Breast epithelium (tissue), 3 donors: ENCODE measurements at regions not wholly inside any gene's neighbourhood (a gene's known extent, or its start where the extent isn't known, plus 50 kb on each side); places are given as distances from the start of the nearest gene placed in this dataset.

Source experiments
- POLR2A ChIP-seq: fragments of 450-650 bp; IDR thresholded peaks from one replicate; pipeline ENCODE4 v1.6.1; 2016; ENCODE audit warnings: antibody characterized with exemption, mild to moderate bottlenecking, moderate library complexity
- TF ChIP-seq, protein P1 (sequence below), 3 donors: fragments of 450-650 bp; IDR thresholded peaks; one replicate each; pipeline ENCODE4 v1.5.1; 2016 to 2017; ENCODE audit warnings: antibody characterized with exemption in 3 of 3, mild to moderate bottlenecking in 3 of 3, moderate library complexity in 3 of 3

DNA sequence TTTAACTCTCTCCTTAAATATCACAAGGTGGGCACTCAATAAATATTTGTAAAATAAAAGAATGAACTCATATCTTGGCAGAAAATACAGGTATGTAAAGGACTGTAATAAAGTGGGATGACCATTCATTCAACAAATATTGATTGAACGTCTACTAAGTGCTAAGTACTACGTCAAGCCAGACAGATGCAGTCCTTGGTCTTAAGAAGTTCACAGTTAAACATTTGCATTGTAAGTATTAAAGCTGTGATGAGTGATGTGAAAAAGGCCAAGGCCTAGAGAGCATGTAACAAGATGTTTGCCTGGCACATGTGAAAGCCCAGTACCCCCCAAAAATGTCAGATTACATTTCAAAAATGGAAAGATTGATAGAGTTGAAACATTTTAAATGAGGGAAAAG, 130.1 kb upstream of the TMEM170B start:
- TF ChIP-seq, protein P1, sequence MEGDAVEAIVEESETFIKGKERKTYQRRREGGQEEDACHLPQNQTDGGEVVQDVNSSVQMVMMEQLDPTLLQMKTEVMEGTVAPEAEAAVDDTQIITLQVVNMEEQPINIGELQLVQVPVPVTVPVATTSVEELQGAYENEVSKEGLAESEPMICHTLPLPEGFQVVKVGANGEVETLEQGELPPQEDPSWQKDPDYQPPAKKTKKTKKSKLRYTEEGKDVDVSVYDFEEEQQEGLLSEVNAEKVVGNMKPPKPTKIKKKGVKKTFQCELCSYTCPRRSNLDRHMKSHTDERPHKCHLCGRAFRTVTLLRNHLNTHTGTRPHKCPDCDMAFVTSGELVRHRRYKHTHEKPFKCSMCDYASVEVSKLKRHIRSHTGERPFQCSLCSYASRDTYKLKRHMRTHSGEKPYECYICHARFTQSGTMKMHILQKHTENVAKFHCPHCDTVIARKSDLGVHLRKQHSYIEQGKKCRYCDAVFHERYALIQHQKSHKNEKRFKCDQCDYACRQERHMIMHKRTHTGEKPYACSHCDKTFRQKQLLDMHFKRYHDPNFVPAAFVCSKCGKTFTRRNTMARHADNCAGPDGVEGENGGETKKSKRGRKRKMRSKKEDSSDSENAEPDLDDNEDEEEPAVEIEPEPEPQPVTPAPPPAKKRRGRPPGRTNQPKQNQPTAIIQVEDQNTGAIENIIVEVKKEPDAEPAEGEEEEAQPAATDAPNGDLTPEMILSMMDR (IDR thresholded peaks at IDR 0.05): no peak
- no peak for TF ChIP-seq POLR2A
